GM12878 (cell line): ENCODE measurements at regions not wholly inside any gene's neighbourhood (a gene's known extent, or its start where the extent isn't known, plus 50 kb on each side); places are given as distances from the start of the nearest gene placed in this dataset.

Experiments used
- ATAC-seq: fragments of 200-7000 bp; cut with Tn5 transposase; 3 replicates; pipeline ENCODE4 v1.9.1; 2020; ENCODE audit warnings: mild to moderate bottlenecking, moderate library complexity
- BruUV-seq: library from RNA; stranded (reverse); fragments of 400-500 nt; replicated peaks from 2 replicates; lab custom pipeline; 2021; lab: Mats Ljungman, UMichigan
- CTCF ChIA-PET: fragments of 300-600 bp; sonication (Branson Sonifier 250); formaldehyde crosslinking; extraction: SDS; loops from one replicate; lab custom pipeline; 2021; ENCODE audit warnings: inconsistent platforms; lab: Yijun Ruan, JAX
- POLR2A ChIA-PET: fragments of 350-600 bp; formaldehyde crosslinking; extraction: SDS; loops from one replicate; lab custom pipeline; 2021; ENCODE audit warnings: inconsistent platforms; lab: Charles Lee
- RAD21 ChIA-PET: fragments of 300-600 bp; sonication (Branson Sonifier 250); formaldehyde crosslinking; loops from one replicate; lab custom pipeline; 2023; ENCODE audit warnings: antibody characterized with exemption; ENCODE audit not compliant: unreplicated experiment; lab: Charles Lee
- SMC1A ChIA-PET: fragments of 300-600 bp; sonication (Branson Sonifier 250); formaldehyde crosslinking; loops from one replicate; lab custom pipeline; 2023; ENCODE audit not compliant: unreplicated experiment, uncharacterized antibody; lab: Charles Lee
- DNase-seq: peaks from one replicate; pipeline ENCODE4 v3.0.0-alpha.2; 2011; ENCODE audit warnings: low read depth, low spot score
- FAIRE-seq: peaks from 3 replicates; lab custom pipeline; 2011; peaks lifted over from hg19 to GRCh38; lab: Jason Lieb, UNC
- H2AFZ ChIP-seq: 2 replicates; pipeline ENCODE4 v1.6.0; 2011; ENCODE audit warnings: low read depth, low read length, control low read depth; ENCODE audit not compliant: control insufficient read depth
- H3K27ac ChIP-seq: 2 replicates; pipeline ENCODE4 v1.5.1; 2011; ENCODE audit warnings: control low read depth; ENCODE audit not compliant: control insufficient read depth, insufficient read depth
- H3K27me3 ChIP-seq, 2 experiments: replicated peaks in 1 of 2; 2 replicates each; pipeline versions ENCODE4 v1.6.0 to v1.6.1; 2011; ENCODE audit warnings: low read length in 1 of 2; ENCODE audit not compliant: control insufficient read depth in 2 of 2, insufficient read depth in 2 of 2
- H3K36me3 ChIP-seq, 2 experiments: 2 replicates each; pipeline ENCODE4 v1.5.1; 2011; ENCODE audit warnings: low read length in 1 of 2; ENCODE audit not compliant: control insufficient read depth in 2 of 2, insufficient read depth in 2 of 2
- H3K4me1 ChIP-seq: 2 replicates; pipeline ENCODE4 v1.6.1; 2011; ENCODE audit warnings: mild to moderate bottlenecking, low read length, moderate library complexity, mixed read lengths; ENCODE audit not compliant: control insufficient read depth, insufficient read depth
- H3K4me2 ChIP-seq: 2 replicates; pipeline ENCODE4 v1.6.0; 2011; ENCODE audit warnings: control low read depth; ENCODE audit not compliant: control insufficient read depth, insufficient read depth
- H3K4me3 ChIP-seq: fragments of 200-600 bp; sonication (generic); 2 replicates; pipeline ENCODE4 v1.5.1; 2016
- H3K79me2 ChIP-seq: 2 replicates; pipeline ENCODE4 v1.6.0; 2011; ENCODE audit warnings: low read length; ENCODE audit not compliant: control insufficient read depth, insufficient read depth
- H3K9ac ChIP-seq: 2 replicates; pipeline ENCODE4 v1.8.0; 2011; ENCODE audit warnings: low read length, control low read depth, mixed read lengths; ENCODE audit not compliant: control insufficient read depth, insufficient read depth
- H3K9me3 ChIP-seq: replicated peaks from 3 replicates; pipeline ENCODE4 v1.5.1; 2011; ENCODE audit warnings: mild to moderate bottlenecking, low read length; ENCODE audit not compliant: control insufficient read depth, insufficient read depth
- H4K20me1 ChIP-seq: 2 replicates; pipeline ENCODE4 v1.6.0; 2011; ENCODE audit not compliant: control insufficient read depth, insufficient read depth
- BACH1 ChIP-seq: fragments of 450-650 bp; IDR thresholded peaks from 2 replicates; pipeline ENCODE4 v1.6.1; 2017; ENCODE audit warnings: mild to moderate bottlenecking, borderline replicate concordance
- BCLAF1 ChIP-seq: fragments of 450-650 bp; IDR thresholded peaks from 2 replicates; pipeline ENCODE4 v1.6.1; 2017; ENCODE audit warnings: antibody characterized with exemption, mild to moderate bottlenecking, moderate library complexity
- CREB1 ChIP-seq: IDR thresholded peaks from 2 replicates; pipeline ENCODE4 v1.6.1; 2012; ENCODE audit warnings: low read depth, mild to moderate bottlenecking, inconsistent platforms
- DPF2 ChIP-seq: fragments of 450-650 bp; IDR thresholded peaks from 2 replicates; pipeline ENCODE4 v1.6.1; 2017; ENCODE audit warnings: mild to moderate bottlenecking
- IRF3 ChIP-seq: fragments of 450-650 bp; IDR thresholded peaks from 2 replicates; pipeline ENCODE4 v1.6.1; 2014; ENCODE audit warnings: mild to moderate bottlenecking
- LARP7 ChIP-seq: fragments of 450-650 bp; IDR thresholded peaks from 2 replicates; pipeline ENCODE4 v1.6.1; 2017; ENCODE audit warnings: mild to moderate bottlenecking
- MEF2B ChIP-seq: fragments of 450-650 bp; IDR thresholded peaks from 2 replicates; pipeline ENCODE4 v1.6.1; 2018; ENCODE audit warnings: mild to moderate bottlenecking, moderate library complexity; ENCODE audit not compliant: partially characterized antibody, poor library complexity, severe bottlenecking
- SKIL ChIP-seq: fragments of 450-650 bp; IDR thresholded peaks from 2 replicates; pipeline ENCODE4 v1.6.1; 2017; ENCODE audit warnings: mild to moderate bottlenecking, low read depth, inconsistent platforms; ENCODE audit not compliant: poor library complexity, severe bottlenecking
- SMC3 ChIP-seq: IDR thresholded peaks from 2 replicates; pipeline ENCODE4 v1.6.1; 2011; ENCODE audit warnings: low read length, improper control_type of control experiment, borderline replicate concordance
- STAT1 ChIP-seq: fragments of 450-650 bp; conservative IDR thresholded peaks from 2 replicates; pipeline ENCODE4 v1.6.1; 2014; ENCODE audit warnings: antibody characterized with exemption, mild to moderate bottlenecking
- WGBS: methylation state at CpG from one replicate; pipeline ENCODE4 v1.1.6; 2016; ENCODE audit warnings: low lambda C conversion rate; ENCODE audit not compliant: insufficient replicate concordance, insufficient coverage; ENCODE audit errors: missing lambda C conversion rate; 5-methylcytosine and 5-hydroxymethylcytosine counted together
- in situ Hi-C: fragments of 300-500 bp; cut with MboI; formaldehyde crosslinking; loops from 9 replicates; pipeline ENCODE4 v1.14.3; 2018; ENCODE audit warnings: mixed read lengths
- intact Hi-C: fragments of 100-400 bp; cut with micrococcal nuclease; formaldehyde crosslinking; loops from one replicate; pipeline ENCODE4 v1.14.2; 2022; ENCODE audit not compliant: unreplicated experiment

GRCh38 chr1:183719289-183719688, 66.2 kb upstream of the APOBEC4 start (continued):
- TF ChIP-seq IRF3, result no peak
- TF ChIP-seq SKIL, result no peak
- TF ChIP-seq STAT1, result no peak
- TF ChIP-seq CREB1, result no peak
- no peak for TF ChIP-seq MEF2B
- TF ChIP-seq SMC3, result no peak
- no peak for TF ChIP-seq DPF2

GRCh38 chr1:183716286-183716685, 63.2 kb upstream of the APOBEC4 start:
- in situ Hi-C loops, result no loop called here
- no peak for TF ChIP-seq SMC3
- no peak for TF ChIP-seq LARP7
- no peak for TF ChIP-seq BACH1
- TF ChIP-seq BCLAF1, result no peak
- TF ChIP-seq, all 136 proteins: peak for 0
- no peak overlapping the region for H3K4me2 ChIP-seq
- H3K36me3 ChIP-seq, result no peaks in the 10 kb centered on the region
- ATAC-seq (no peak), FAIRE-seq (no peak), DNase-seq (no peak)
- no TSS peak for BruUV-seq
- H3K79me2 ChIP-seq, result no peaks in the 10 kb centered on the region
- ChIA-PET SMC1A (interaction anchor here (0.7 to 2.2 kb wide), 5 partner anchors 13 to 199 kb away, joined by 3 to 7 read pairs (median 3); no protein-coding TSS in a partner anchor), CTCF (interaction anchor here (0.5 to 1.4 kb wide), 4 partner anchors 31 to 570 kb away, joined by 3 to 4 read pairs (median 3); no protein-coding TSS in a partner anchor), RAD21 (interaction anchor here (1.6 kb wide), 1 partner anchor 60 kb away, joined by 5 read pairs; no protein-coding TSS in a partner anchor), POLR2A (interaction anchor here (1.5 kb wide), 2 partner anchors 15 to 21 kb away, joined by 4 to 5 read pairs; no protein-coding TSS in a partner anchor)
- no peaks in the 10 kb centered on the region for H4K20me1 ChIP-seq
- no peaks in the 10 kb centered on the region for H3K4me1 ChIP-seq
- H2AFZ ChIP-seq, result no peak overlapping the region
- H3K9ac ChIP-seq, result no peak overlapping the region
- no peaks in the 10 kb centered on the region for H3K27me3 ChIP-seq
- intact Hi-C loops, result no loop called here
- 93% methylated on average over 1 of the region's 1 CpG for WGBS
- H3K9me3 ChIP-seq, result no peaks in the 10 kb centered on the region
- no peak overlapping the region for H3K27ac ChIP-seq
- no peak overlapping the region for H3K4me3 ChIP-seq
